PC-3 (cell line): ENCODE measurements at regions not wholly inside any gene's neighbourhood (a gene's known extent, or its start where the extent isn't known, plus 50 kb on each side); places are given as distances from the start of the nearest gene placed in this dataset.

Source experiments
- ATAC-seq: fragments of 200-7000 bp; cut with Tn5 transposase; 2 replicates; pipeline ENCODE4 v1.9.1; 2020; ENCODE audit warnings: mild to moderate bottlenecking, moderate library complexity
- BruUV-seq: library from RNA; stranded (reverse); fragments of 400-500 nt; replicated peaks from 2 replicates; lab custom pipeline; 2021; lab: Mats Ljungman, UMichigan
- CTCF ChIA-PET: fragments of 300-600 bp; sonication (Branson Sonifier 250); formaldehyde crosslinking; loops from one replicate; lab custom pipeline; 2022; ENCODE audit warnings: antibody characterized with exemption; lab: Charles Lee
- POLR2A ChIA-PET: fragments of 300-600 bp; sonication (Branson Sonifier 250); formaldehyde crosslinking; loops from one replicate; lab custom pipeline; 2022; ENCODE audit warnings: antibody characterized with exemption; ENCODE audit not compliant: unreplicated experiment; lab: Charles Lee
- DNase-seq: peaks from one replicate; pipeline ENCODE4 v3.0.0-alpha.2; 2015
- H2AFZ ChIP-seq: fragments of 300-600 bp; sonication (generic); 2 replicates; pipeline ENCODE4 v1.6.0; 2016; ENCODE audit warnings: antibody characterized with exemption, low read length
- H3F3A ChIP-seq: fragments of 300-600 bp; sonication (generic); one replicate; pipeline ENCODE4 v1.6.0; 2017; ENCODE audit warnings: antibody characterized with exemption, low read length, control low read depth, mild to moderate bottlenecking; ENCODE audit not compliant: unreplicated experiment
- H3K27ac ChIP-seq: fragments of 300-600 bp; sonication (generic); 2 replicates; pipeline ENCODE4 v1.5.1; 2016; ENCODE audit warnings: mild to moderate bottlenecking, low read length
- H3K27me3 ChIP-seq: fragments of 300-600 bp; sonication (generic); 2 replicates; pipeline ENCODE4 v1.6.1; 2016; ENCODE audit warnings: low read length, mixed read lengths
- H3K36me3 ChIP-seq: fragments of 300-600 bp; sonication (generic); 2 replicates; pipeline ENCODE4 v1.6.1; 2016; ENCODE audit warnings: low read depth, mixed run types, low read length, mixed read lengths
- H3K4me1 ChIP-seq: fragments of 300-600 bp; sonication (generic); 2 replicates; pipeline ENCODE4 v1.5.1; 2016; ENCODE audit warnings: low read length; ENCODE audit not compliant: insufficient read depth
- H3K4me2 ChIP-seq: fragments of 300-600 bp; sonication (generic); 2 replicates; pipeline ENCODE4 v1.6.0; 2016; ENCODE audit warnings: low read length
- H3K4me3 ChIP-seq: fragments of 300-600 bp; sonication (generic); 2 replicates; pipeline ENCODE4 v1.5.1; 2016; ENCODE audit warnings: mild to moderate bottlenecking, low read length, mixed read lengths
- H3K79me2 ChIP-seq: fragments of 300-600 bp; sonication (generic); 2 replicates; pipeline ENCODE4 v1.6.1; 2017; ENCODE audit warnings: low read length, mixed read lengths
- H3K9ac ChIP-seq: fragments of 300-600 bp; sonication (generic); 2 replicates; pipeline ENCODE4 v1.6.0; 2016; ENCODE audit warnings: mild to moderate bottlenecking, low read length
- H3K9me2 ChIP-seq: fragments of 300-600 bp; sonication (generic); replicated peaks from 2 replicates; pipeline ENCODE4 v1.6.1; 2016; ENCODE audit warnings: mixed run types, low read length, mixed read lengths
- H3K9me3 ChIP-seq: fragments of 300-600 bp; sonication (generic); 2 replicates; pipeline ENCODE4 v1.6.1; 2016; ENCODE audit warnings: low read length, mixed read lengths
- H4K20me1 ChIP-seq: fragments of 300-600 bp; sonication (generic); 2 replicates; pipeline ENCODE4 v1.6.1; 2016; ENCODE audit warnings: low read length, mixed read lengths
- EZH2 ChIP-seq: fragments of 300-600 bp; sonication (generic); IDR thresholded peaks from one replicate; pipeline ENCODE4 v1.6.1; 2017; ENCODE audit warnings: antibody characterized with exemption, mild to moderate bottlenecking, low read length; ENCODE audit not compliant: unreplicated experiment
- EZH2phosphoT487 ChIP-seq: fragments of 300-600 bp; sonication (generic); IDR thresholded peaks from 2 replicates; pipeline ENCODE4 v1.6.1; 2018; ENCODE audit warnings: mild to moderate bottlenecking, antibody characterized with exemption, low read length, borderline replicate concordance
- intact Hi-C: fragments of 100-400 bp; cut with micrococcal nuclease; formaldehyde crosslinking; loops from 2 replicates; pipeline ENCODE4 v1.9.0; 2023
- TF ChIP-seq, protein P1 (sequence below): fragments of 300-600 bp; sonication (generic); conservative IDR thresholded peaks from 2 replicates; pipeline ENCODE4 v1.5.1; 2017; ENCODE audit warnings: antibody characterized with exemption, low read depth, mild to moderate bottlenecking, low read length

DNA sequence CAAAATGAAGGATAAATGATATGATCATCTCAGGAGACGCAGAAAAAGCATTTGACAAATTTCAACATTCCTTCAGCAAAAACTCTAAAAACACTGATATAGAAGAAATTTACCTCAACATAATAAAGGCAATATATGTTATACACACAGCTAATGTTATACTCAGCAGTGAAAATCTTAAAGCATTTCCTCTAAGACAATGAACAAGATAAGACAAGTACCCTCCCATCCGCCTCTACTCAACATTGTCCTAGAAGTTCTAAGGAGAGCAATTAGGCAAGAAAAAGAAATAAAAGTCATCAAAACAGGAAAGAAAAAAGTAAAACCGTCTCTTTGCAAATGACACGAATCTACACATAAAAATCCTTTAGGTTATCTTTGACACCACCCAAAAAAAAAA, 1432.8 kb downstream of the CDH11 start:
- no peak overlapping the region for H3K27ac ChIP-seq
- H3K4me3 ChIP-seq, result no peak overlapping the region
- H3K9me3 ChIP-seq, result no peaks in the 10 kb centered on the region
- no peak overlapping the region for H3K4me2 ChIP-seq
- BruUV-seq, result no TSS peak
- intact Hi-C loops, result no loop called here
- ChIA-PET POLR2A (no interaction called here), CTCF (interaction anchor here (0.6 kb wide), 1 partner anchor 31 kb away, joined by 3 read pairs; no protein-coding TSS in a partner anchor)
- ATAC-seq (no peak), DNase-seq (no peak)
- H3K4me1 ChIP-seq, result no peaks in the 10 kb centered on the region
- H4K20me1 ChIP-seq, result no peaks in the 10 kb centered on the region
- no peak overlapping the region for H3K9ac ChIP-seq
- TF ChIP-seq EZH2 (no peak), EZH2phosphoT487 (no peak)
- TF ChIP-seq, protein P1, sequence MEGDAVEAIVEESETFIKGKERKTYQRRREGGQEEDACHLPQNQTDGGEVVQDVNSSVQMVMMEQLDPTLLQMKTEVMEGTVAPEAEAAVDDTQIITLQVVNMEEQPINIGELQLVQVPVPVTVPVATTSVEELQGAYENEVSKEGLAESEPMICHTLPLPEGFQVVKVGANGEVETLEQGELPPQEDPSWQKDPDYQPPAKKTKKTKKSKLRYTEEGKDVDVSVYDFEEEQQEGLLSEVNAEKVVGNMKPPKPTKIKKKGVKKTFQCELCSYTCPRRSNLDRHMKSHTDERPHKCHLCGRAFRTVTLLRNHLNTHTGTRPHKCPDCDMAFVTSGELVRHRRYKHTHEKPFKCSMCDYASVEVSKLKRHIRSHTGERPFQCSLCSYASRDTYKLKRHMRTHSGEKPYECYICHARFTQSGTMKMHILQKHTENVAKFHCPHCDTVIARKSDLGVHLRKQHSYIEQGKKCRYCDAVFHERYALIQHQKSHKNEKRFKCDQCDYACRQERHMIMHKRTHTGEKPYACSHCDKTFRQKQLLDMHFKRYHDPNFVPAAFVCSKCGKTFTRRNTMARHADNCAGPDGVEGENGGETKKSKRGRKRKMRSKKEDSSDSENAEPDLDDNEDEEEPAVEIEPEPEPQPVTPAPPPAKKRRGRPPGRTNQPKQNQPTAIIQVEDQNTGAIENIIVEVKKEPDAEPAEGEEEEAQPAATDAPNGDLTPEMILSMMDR, result no peak
- H3K79me2 ChIP-seq, result no peaks in the 10 kb centered on the region
- H3F3A ChIP-seq, result no peaks in the 10 kb centered on the region
- no peaks in the 10 kb centered on the region for H3K9me2 ChIP-seq
- no peaks in the 10 kb centered on the region for H3K27me3 ChIP-seq
- no peak overlapping the region for H2AFZ ChIP-seq
- H3K36me3 ChIP-seq, result no peaks in the 10 kb centered on the region

DNA sequence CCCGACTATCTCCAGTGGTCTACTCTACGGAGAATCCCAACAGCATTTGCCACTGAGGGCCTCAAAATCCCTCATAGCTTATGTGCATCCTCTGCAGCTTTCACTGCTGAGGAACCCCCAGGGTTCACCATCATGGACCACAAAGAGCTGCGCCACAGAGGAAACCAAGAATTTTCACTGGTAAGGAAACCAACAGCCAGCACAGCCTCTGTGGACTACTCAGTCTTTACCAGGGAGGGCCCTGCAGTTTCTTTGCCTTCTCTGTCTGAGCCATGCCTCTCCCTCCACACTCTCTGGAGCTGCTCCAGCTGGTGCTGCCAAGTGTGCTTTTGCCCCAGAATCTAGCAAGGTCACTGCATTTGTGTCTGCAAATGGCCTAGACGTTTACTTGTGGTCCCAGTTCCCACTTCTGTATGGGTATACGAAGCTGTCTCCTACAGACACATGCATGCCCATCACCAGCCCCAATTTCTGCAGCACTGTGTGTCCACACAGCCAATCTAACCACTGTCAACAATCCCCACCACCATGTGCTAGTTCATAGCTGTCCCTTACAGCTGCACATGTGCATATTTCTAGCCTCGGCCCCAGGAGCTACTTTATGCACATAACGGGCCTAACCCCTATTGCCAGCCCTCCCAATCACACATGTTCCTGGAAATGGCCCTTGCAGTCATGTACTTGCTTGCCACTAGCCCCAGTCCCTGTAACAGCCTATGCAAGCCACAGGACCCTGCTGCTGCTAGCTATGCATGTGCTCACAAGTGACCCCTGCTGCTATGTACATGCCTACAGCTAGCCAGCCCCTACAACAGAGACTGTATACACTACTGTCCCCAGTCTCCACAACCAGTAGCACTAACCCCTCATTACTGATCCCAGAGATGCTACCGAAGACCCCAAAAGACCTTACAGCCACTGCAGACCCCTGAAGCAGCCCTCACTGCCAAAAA, 1437.4 kb downstream of the CDH11 start:
- H2AFZ ChIP-seq, result no peak overlapping the region
- no peaks in the 10 kb centered on the region for H3K79me2 ChIP-seq
- H3K4me1 ChIP-seq, result no peaks in the 10 kb centered on the region
- DNase-seq (no peak), ATAC-seq (no peak)
- H3F3A ChIP-seq, result no peaks in the 10 kb centered on the region
- ChIA-PET POLR2A (no interaction called here), CTCF (no interaction called here)
- H3K36me3 ChIP-seq, result no peaks in the 10 kb centered on the region
- no peak overlapping the region for H3K27ac ChIP-seq
- TF ChIP-seq, protein P1, result no peak
- no peak for TF ChIP-seq EZH2phosphoT487
- TF ChIP-seq EZH2, result no peak
- no TSS peak for BruUV-seq
- H3K27me3 ChIP-seq, result no peaks in the 10 kb centered on the region
- H3K9ac ChIP-seq, result no peak overlapping the region
- no peaks in the 10 kb centered on the region for H4K20me1 ChIP-seq
- no peaks in the 10 kb centered on the region for H3K9me2 ChIP-seq
- H3K4me2 ChIP-seq, result no peak overlapping the region
- intact Hi-C loops, result no loop called here
- no peak overlapping the region for H3K4me3 ChIP-seq
- H3K9me3 ChIP-seq, result no peaks in the 10 kb centered on the region

DNA sequence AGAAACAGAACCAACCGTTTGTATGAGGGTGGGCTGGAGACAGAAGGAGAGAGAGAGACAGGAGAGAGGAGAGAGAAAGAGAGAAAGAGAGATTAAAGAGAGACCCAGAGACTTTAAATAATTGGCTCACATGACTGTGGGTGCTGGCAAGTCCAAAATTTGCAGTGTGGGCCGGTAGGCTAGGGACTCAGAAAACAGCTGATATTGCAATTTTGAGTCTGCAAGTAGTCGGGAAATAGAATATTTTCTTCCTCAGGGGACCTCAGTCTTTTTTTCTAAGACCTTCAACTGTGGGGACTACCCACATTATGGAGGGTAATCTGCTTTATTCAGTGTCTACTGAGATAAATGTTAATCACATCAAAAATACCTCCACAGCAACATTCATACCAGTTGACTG, 1439.0 kb downstream of the CDH11 start:
- POLR2A ChIA-PET, result no interaction called here
- CTCF ChIA-PET, result interaction anchor here (0.6 kb wide), 1 partner anchor 329 kb away, joined by 3 read pairs; no protein-coding TSS in a partner anchor

More for the DNA sequence above, 1439.0 kb downstream of the CDH11 start:
- no peak overlapping the region for H3K9ac ChIP-seq
- no peak for DNase-seq
- H3F3A ChIP-seq, result no peaks in the 10 kb centered on the region
- no peak for ATAC-seq
- BruUV-seq, result no TSS peak
- H3K4me2 ChIP-seq, result no peak overlapping the region
- intact Hi-C loops, result no loop called here
- no peaks in the 10 kb centered on the region for H3K9me3 ChIP-seq
- TF ChIP-seq, protein P1, result no peak
- no peak for TF ChIP-seq EZH2
- no peak for TF ChIP-seq EZH2phosphoT487
- no peaks in the 10 kb centered on the region for H3K79me2 ChIP-seq
- H3K27ac ChIP-seq, result no peak overlapping the region
- no peaks in the 10 kb centered on the region for H3K4me1 ChIP-seq
- no peaks in the 10 kb centered on the region for H3K36me3 ChIP-seq
- H3K27me3 ChIP-seq, result no peaks in the 10 kb centered on the region
- no peaks in the 10 kb centered on the region for H3K9me2 ChIP-seq
- no peaks in the 10 kb centered on the region for H4K20me1 ChIP-seq
- no peak overlapping the region for H3K4me3 ChIP-seq
- H2AFZ ChIP-seq, result no peak overlapping the region
